Endodermal cell (in vitro differentiated cells): ENCODE measurements at regions not wholly inside any gene's neighbourhood (a gene's known extent, or its start where the extent isn't known, plus 50 kb on each side); places are given as distances from the start of the nearest gene placed in this dataset.
A peak's percentile ranks its signal among the peaks of the same experiment; 100 is the strongest.

Source experiments
- DNase-seq: peaks from one replicate; pipeline ENCODE4 v3.0.0-alpha.2; 2017
- H3K27ac ChIP-seq: 2 replicates; pipeline ENCODE4 v1.5.1; 2013; ENCODE audit warnings: mild to moderate bottlenecking, low read depth, low read length, moderate library complexity
- H3K27me3 ChIP-seq: 2 replicates; pipeline ENCODE4 v1.6.1; 2013; ENCODE audit warnings: mild to moderate bottlenecking, low read length, moderate library complexity; ENCODE audit not compliant: insufficient read depth, control insufficient read depth, poor library complexity, severe bottlenecking
- H3K36me3 ChIP-seq: 2 replicates; pipeline ENCODE4 v1.7.0; 2013; ENCODE audit warnings: mild to moderate bottlenecking, low read length, moderate library complexity; ENCODE audit not compliant: control insufficient read depth, insufficient read depth
- H3K4me1 ChIP-seq: one replicate; pipeline ENCODE4 v1.7.0; 2013; ENCODE audit warnings: low read length; ENCODE audit not compliant: control insufficient read depth, insufficient read depth
- H3K4me3 ChIP-seq: 2 replicates; pipeline ENCODE4 v1.5.1; 2013; ENCODE audit warnings: mild to moderate bottlenecking, low read length, moderate library complexity
- H3K9ac ChIP-seq: 2 replicates; pipeline ENCODE4 v1.6.1; 2013; ENCODE audit warnings: mild to moderate bottlenecking, low read length, moderate library complexity; ENCODE audit not compliant: poor library complexity, severe bottlenecking; ENCODE audit errors: extremely low read depth
- H3K9me3 ChIP-seq: 2 replicates; pipeline ENCODE4 v1.6.1; 2013; ENCODE audit warnings: mild to moderate bottlenecking, low read length, moderate library complexity; ENCODE audit not compliant: control insufficient read depth
- H3K27ac Mint-ChIP-seq: 2 replicates; pipeline ENCODE4 v1.8.0; 2020; ENCODE audit warnings: mixed read lengths
- H3K27me3 Mint-ChIP-seq: 2 replicates; pipeline ENCODE4 v1.8.0; 2021; ENCODE audit warnings: mild to moderate bottlenecking, mixed read lengths; ENCODE audit not compliant: insufficient read depth
- H3K36me3 Mint-ChIP-seq: 2 replicates; pipeline ENCODE4 v1.8.0; 2020; ENCODE audit warnings: low read depth, mixed read lengths
- H3K4me1 Mint-ChIP-seq: 2 replicates; pipeline ENCODE4 v1.8.0; 2020; ENCODE audit warnings: mixed read lengths
- H3K4me3 Mint-ChIP-seq: 2 replicates; pipeline ENCODE4 v1.8.0; 2020; ENCODE audit warnings: mild to moderate bottlenecking, moderate library complexity, mixed read lengths
- H3K9me3 Mint-ChIP-seq: 2 replicates; pipeline ENCODE4 v1.8.0; 2020; ENCODE audit warnings: mild to moderate bottlenecking, mixed read lengths
- WGBS, 2 experiments: methylation state at CpG; one replicate each; pipeline versions ENCODE4 v1.1.5 to v1.1.7; 2013; ENCODE audit warnings: missing lambda C conversion rate in 2 of 2, mixed read lengths in 1 of 2; ENCODE audit not compliant: insufficient coverage in 1 of 2, insufficient read length in 1 of 2; 5-methylcytosine and 5-hydroxymethylcytosine counted together
- TF ChIP-seq, protein P1 (sequence below): fragments of 200-600 bp; sonication (generic); conservative IDR thresholded peaks from 2 replicates; pipeline ENCODE4 v1.5.0; 2021; ENCODE audit warnings: antibody characterized with exemption, mild to moderate bottlenecking

DNA sequence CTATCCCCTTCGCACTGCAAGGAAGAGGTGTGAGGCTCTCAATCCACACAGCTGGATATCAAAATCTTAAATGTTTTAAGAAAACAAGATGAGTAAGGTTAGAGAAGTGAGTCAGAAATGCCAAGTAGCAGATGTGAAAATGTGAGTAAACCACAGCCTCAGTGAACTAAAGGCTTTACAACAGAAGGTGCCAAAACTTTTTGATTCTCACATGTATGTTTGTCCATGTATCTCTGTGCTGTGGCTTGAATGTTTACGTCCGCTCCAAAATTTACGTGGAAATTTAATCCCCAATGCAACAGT is 126.8 kb upstream of the PFN2 start:
- Mint-ChIP-seq H3K36me3 (peaks cover 5% of the 10 kb centered on the region), H3K4me1 (peaks cover 27% of the 10 kb centered on the region), H3K27me3 (peaks cover 3% of the 10 kb centered on the region), H3K9me3 (peaks cover 25% of the 10 kb centered on the region), H3K27ac (peak overlapping the region; percentile 89), H3K4me3 (no peak overlapping the region)
- Histone ChIP-seq H3K27ac (no peak overlapping the region), H3K9ac (no peak overlapping the region), H3K4me3 (peak overlapping the region; percentile 66), H3K4me1 (peaks cover 12% of the 10 kb centered on the region), H3K27me3 (no peaks in the 10 kb centered on the region), H3K9me3 (peaks cover 22% of the 10 kb centered on the region), H3K36me3 (no peaks in the 10 kb centered on the region)
- DNase-seq: no peak
- 55% methylated on average over 4 of the region's 4 CpGs; no CpG with 5 or more reads in 1 of the 2 experiments for WGBS, 2 experiments
- TF ChIP-seq, protein P1, sequence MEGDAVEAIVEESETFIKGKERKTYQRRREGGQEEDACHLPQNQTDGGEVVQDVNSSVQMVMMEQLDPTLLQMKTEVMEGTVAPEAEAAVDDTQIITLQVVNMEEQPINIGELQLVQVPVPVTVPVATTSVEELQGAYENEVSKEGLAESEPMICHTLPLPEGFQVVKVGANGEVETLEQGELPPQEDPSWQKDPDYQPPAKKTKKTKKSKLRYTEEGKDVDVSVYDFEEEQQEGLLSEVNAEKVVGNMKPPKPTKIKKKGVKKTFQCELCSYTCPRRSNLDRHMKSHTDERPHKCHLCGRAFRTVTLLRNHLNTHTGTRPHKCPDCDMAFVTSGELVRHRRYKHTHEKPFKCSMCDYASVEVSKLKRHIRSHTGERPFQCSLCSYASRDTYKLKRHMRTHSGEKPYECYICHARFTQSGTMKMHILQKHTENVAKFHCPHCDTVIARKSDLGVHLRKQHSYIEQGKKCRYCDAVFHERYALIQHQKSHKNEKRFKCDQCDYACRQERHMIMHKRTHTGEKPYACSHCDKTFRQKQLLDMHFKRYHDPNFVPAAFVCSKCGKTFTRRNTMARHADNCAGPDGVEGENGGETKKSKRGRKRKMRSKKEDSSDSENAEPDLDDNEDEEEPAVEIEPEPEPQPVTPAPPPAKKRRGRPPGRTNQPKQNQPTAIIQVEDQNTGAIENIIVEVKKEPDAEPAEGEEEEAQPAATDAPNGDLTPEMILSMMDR: no peak

DNA sequence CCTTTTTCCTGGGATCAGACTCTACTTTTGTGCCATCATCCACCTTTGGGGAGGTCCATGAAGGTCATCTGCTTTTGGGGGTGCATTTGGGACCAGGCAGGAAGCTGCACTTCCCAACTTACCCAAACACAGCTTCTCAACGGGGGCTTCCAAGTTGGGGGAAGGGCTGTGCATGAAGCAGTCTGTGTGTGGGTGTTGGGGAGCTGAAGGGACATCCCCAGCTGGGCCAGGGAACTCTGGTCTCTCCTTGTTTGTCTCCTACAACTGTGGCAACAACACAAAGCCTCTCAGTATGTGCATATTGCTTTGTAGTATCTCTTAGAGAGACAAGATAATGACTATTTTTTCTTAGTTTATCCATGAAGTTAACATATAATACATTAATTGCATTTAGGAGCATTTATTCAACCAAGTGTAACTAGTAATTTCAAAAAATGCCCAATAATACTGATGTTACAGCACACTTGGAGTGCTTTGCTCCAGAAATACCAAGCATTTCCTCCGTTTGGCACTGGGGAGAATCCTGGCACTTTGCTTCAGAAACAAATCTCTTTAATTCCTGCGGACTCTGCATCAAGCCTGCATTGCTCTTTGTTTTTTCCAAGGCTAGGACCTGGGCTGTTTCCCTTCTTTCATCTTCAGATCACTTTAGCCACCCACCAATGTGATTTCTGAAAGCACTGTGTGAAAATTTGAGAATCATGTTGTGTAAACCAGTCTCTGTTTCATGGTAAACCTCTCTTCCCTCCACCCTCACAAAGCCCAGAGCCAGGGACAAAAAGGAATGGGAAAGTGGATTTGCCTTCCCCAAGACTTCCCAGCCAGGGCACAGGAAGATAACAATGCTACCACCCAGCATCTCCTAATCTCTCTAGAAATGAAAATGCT is 126.2 kb upstream of the PFN2 start:
- peaks cover 3% of the 10 kb centered on the region for H3K27me3 Mint-ChIP-seq
- H3K4me1 Mint-ChIP-seq: peaks cover 27% of the 10 kb centered on the region
- H3K9ac ChIP-seq: peak overlapping the region; percentile 13
- no peaks in the 10 kb centered on the region for H3K27me3 ChIP-seq
- H3K4me1 ChIP-seq: peaks cover 12% of the 10 kb centered on the region
- DNase-seq: peak; percentile 74
- H3K36me3 ChIP-seq: no peaks in the 10 kb centered on the region
- peak overlapping the region; percentile 28 for H3K27ac ChIP-seq
- H3K4me3 ChIP-seq: peak overlapping the region; percentile 14
- H3K4me3 Mint-ChIP-seq: no peak overlapping the region
- peak overlapping the region; percentile 89 for H3K27ac Mint-ChIP-seq
- TF ChIP-seq, protein P1: no peak
- peaks cover 22% of the 10 kb centered on the region for H3K9me3 ChIP-seq
- 18 to 26% methylated on average over 2 to 3 of the region's 3 CpGs for WGBS, 2 experiments
- peaks cover 5% of the 10 kb centered on the region for H3K36me3 Mint-ChIP-seq
- peaks cover 21% of the 10 kb centered on the region for H3K9me3 Mint-ChIP-seq

DNA sequence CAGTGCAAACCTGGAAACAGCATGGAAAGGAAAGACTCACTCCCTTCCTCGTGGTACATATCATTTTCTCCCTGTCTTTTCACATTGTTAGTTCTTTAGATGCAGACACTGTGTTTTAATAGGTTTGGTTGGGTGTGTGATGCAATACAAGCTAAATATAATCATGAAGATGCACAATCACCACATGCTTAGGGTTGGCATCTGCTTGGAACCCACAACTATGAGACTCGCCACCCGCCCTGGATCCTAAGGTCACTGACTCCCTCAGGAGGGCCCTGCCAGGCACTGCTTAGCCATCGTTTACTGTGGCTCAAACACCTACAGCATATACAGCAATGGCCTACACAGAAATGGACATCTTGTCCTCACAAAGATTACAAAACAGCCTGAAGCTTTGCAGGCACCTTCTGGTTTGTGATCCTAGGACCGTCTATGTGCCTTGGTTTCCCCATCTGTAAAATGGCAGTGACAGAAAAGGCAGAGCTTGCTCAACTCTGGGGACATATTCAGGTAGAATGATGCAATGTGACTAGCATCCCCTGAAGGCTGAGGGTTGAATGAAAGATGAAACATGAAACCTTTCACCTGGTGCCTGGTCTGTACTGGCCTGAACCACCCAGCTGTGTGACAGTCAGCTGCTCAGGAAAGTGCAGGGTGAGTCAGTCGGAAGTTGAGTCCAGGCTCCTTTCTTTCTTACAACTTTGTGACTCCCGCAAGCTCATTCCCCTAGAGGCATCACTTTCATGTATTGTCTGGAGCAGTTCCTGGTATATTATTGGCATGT is 123.6 kb upstream of the PFN2 start:
- H3K27ac ChIP-seq: no peak overlapping the region
- 91 to 100% methylated on average over 4 to 7 of the region's 7 CpGs for WGBS, 2 experiments
- TF ChIP-seq, protein P1: no peak
- peaks cover 41% of the 10 kb centered on the region for H3K4me1 Mint-ChIP-seq
- no peaks in the 10 kb centered on the region for H3K36me3 ChIP-seq
- no peak overlapping the region for H3K9ac ChIP-seq
- no peaks in the 10 kb centered on the region for H3K27me3 ChIP-seq
- H3K4me3 ChIP-seq: no peak overlapping the region
- no peaks in the 10 kb centered on the region for H3K9me3 ChIP-seq
- peaks cover 3% of the 10 kb centered on the region for H3K27me3 Mint-ChIP-seq
- H3K36me3 Mint-ChIP-seq: no peaks in the 10 kb centered on the region
- DNase-seq: no peak
- no peak overlapping the region for H3K27ac Mint-ChIP-seq
- H3K4me1 ChIP-seq: peaks cover 16% of the 10 kb centered on the region
- H3K4me3 Mint-ChIP-seq: no peak overlapping the region
- H3K9me3 Mint-ChIP-seq: peaks cover under 1% of the 10 kb centered on the region
